Activated T-cell treated with anti-CD3 and anti-CD28 coated beads, Interleukin-2, amount 50 U/mL, for 48 hours (primary cell): ENCODE measurements at regions not wholly inside any gene's neighbourhood (a gene's known extent, or its start where the extent isn't known, plus 50 kb on each side); places are given as distances from the start of the nearest gene placed in this dataset.
"Not testable (repeated sequence)": the region's sequence is repeated elsewhere in the genome, so short reads cannot be mapped to it uniquely, and the experiment has no call there.

Source experiments
- DNase-seq, 2 experiments: peaks; one replicate each; pipeline ENCODE4 v3.0.0-alpha.2; 2020

- not testable (repeated sequence) for DNase-seq
These were observed 60.2 kb upstream of the SULF2 start for GRCh38 chr20:47845382-47845977.

- not testable (repeated sequence) for DNase-seq
These were observed 59.3 kb upstream of the SULF2 start for GRCh38 chr20:47844568-47844906.

GRCh38 chr20:47843886-47844567 is 58.7 kb upstream of the SULF2 start:
- DNase-seq: no peak

GRCh38 chr20:47842950-47843349 is 57.7 kb upstream of the SULF2 start:
- not testable (repeated sequence) for DNase-seq

GRCh38 chr20:47842004-47842403 is 56.7 kb upstream of the SULF2 start:
- not testable (repeated sequence) for DNase-seq

GRCh38 chr20:47836256-47836817 is 51.1 kb upstream of the SULF2 start:
- DNase-seq: not testable (repeated sequence)
